Uterus (tissue), 2 donors: ENCODE measurements at regions not wholly inside any gene's neighbourhood (a gene's known extent, or its start where the extent isn't known, plus 50 kb on each side); places are given as distances from the start of the nearest gene placed in this dataset.

Experiments used
- POLR2A ChIP-seq, 2 donors: fragments of 450-650 bp; IDR thresholded peaks; one replicate each; pipeline ENCODE4 v1.6.1; 2016; ENCODE audit warnings: antibody characterized with exemption in 2 of 2, mild to moderate bottlenecking in 1 of 2, moderate library complexity in 1 of 2
- TF ChIP-seq, protein P1 (sequence below), 4 experiments: fragments of 200-600 bp in 2 of 4; fragments of 450-650 bp in 2 of 4; sonication (generic) in 2 of 4; IDR thresholded peaks; one replicate each; pipeline ENCODE4 v1.5.1; 2016 to 2019; ENCODE audit warnings: antibody characterized with exemption in 4 of 4, mild to moderate bottlenecking in 2 of 4, moderate library complexity in 1 of 4

DNA sequence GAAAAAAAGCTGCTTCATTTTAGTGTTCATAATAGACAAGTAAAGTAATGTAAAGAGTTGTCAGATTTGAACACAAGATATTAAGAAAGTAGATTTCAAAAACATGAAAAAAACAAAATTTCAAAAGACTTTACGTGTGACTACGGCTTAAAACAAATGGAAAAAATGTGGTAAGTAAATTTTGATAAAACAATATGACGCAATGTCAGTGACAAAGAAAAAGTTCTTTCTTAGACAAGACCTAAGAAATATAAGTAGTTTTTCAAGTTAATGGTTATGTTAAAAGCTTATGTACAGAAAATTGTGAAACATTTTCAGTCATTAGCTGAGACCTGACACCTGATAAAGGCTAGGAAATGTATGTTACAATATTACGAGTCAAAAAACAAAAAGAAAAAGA is 73.7 kb upstream of the EYS start:
- TF ChIP-seq POLR2A (IDR thresholded peaks at IDR 0.05), result no peak
- TF ChIP-seq, protein P1, sequence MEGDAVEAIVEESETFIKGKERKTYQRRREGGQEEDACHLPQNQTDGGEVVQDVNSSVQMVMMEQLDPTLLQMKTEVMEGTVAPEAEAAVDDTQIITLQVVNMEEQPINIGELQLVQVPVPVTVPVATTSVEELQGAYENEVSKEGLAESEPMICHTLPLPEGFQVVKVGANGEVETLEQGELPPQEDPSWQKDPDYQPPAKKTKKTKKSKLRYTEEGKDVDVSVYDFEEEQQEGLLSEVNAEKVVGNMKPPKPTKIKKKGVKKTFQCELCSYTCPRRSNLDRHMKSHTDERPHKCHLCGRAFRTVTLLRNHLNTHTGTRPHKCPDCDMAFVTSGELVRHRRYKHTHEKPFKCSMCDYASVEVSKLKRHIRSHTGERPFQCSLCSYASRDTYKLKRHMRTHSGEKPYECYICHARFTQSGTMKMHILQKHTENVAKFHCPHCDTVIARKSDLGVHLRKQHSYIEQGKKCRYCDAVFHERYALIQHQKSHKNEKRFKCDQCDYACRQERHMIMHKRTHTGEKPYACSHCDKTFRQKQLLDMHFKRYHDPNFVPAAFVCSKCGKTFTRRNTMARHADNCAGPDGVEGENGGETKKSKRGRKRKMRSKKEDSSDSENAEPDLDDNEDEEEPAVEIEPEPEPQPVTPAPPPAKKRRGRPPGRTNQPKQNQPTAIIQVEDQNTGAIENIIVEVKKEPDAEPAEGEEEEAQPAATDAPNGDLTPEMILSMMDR (IDR thresholded peaks at IDR 0.05), result no peak
